A673 (cell line): ENCODE measurements at regions not wholly inside any gene's neighbourhood (a gene's known extent, or its start where the extent isn't known, plus 50 kb on each side); places are given as distances from the start of the nearest gene placed in this dataset.

Experiments
- BruUV-seq: library from RNA; stranded (reverse); fragments of 400-500 nt; replicated peaks from 2 replicates; lab custom pipeline; 2021; lab: Mats Ljungman, UMichigan
- CTCF ChIA-PET: fragments of 300-600 bp; sonication (Branson Sonifier 250); formaldehyde crosslinking; loops from one replicate; lab custom pipeline; 2022; ENCODE audit warnings: antibody characterized with exemption; lab: Charles Lee
- POLR2A ChIA-PET: fragments of 300-600 bp; sonication (Branson Sonifier 250); formaldehyde crosslinking; loops from one replicate; lab custom pipeline; 2022; ENCODE audit warnings: antibody characterized with exemption; ENCODE audit not compliant: low non-redundant PET; lab: Charles Lee
- DNase-seq: peaks from one replicate; pipeline ENCODE4 v3.0.0-alpha.2; 2015; ENCODE audit warnings: low spot score
- H3K27ac ChIP-seq: fragments of 200-600 bp; sonication (generic); 2 replicates; pipeline ENCODE4 v1.5.1; 2016; ENCODE audit warnings: mixed run types, low read depth, mild to moderate bottlenecking, mixed read lengths, antibody characterized with exemption, low read length; ENCODE audit not compliant: poor library complexity, severe bottlenecking
- H3K27me3 ChIP-seq: fragments of 200-600 bp; sonication (generic); replicated peaks from 2 replicates; pipeline ENCODE4 v1.6.1; 2017; ENCODE audit warnings: mixed run types, low read depth, mild to moderate bottlenecking, mixed read lengths, antibody characterized with exemption, low read length; ENCODE audit not compliant: insufficient read depth, poor library complexity
- H3K36me3 ChIP-seq: fragments of 200-600 bp; sonication (generic); 2 replicates; pipeline ENCODE4 v1.6.1; 2016; ENCODE audit warnings: mixed run types, mild to moderate bottlenecking, mixed read lengths, antibody characterized with exemption, low read length; ENCODE audit not compliant: insufficient read depth, poor library complexity, severe bottlenecking
- H3K4me1 ChIP-seq: fragments of 200-600 bp; sonication (generic); 2 replicates; pipeline ENCODE4 v1.6.1; 2017; ENCODE audit warnings: mixed run types, mild to moderate bottlenecking, mixed read lengths, antibody characterized with exemption, low read length; ENCODE audit not compliant: insufficient read depth, poor library complexity, severe bottlenecking
- H3K4me3 ChIP-seq: fragments of 200-600 bp; sonication (generic); 2 replicates; pipeline ENCODE4 v1.5.1; 2016; ENCODE audit warnings: low read depth, mixed run types, mild to moderate bottlenecking, mixed read lengths, low read length; ENCODE audit not compliant: poor library complexity, severe bottlenecking
- H3K9me3 ChIP-seq: fragments of 200-600 bp; sonication (generic); 2 replicates; pipeline ENCODE4 v1.6.1; 2016; ENCODE audit warnings: mixed run types, low read depth, mild to moderate bottlenecking, mixed read lengths, antibody characterized with exemption, low read length; ENCODE audit not compliant: poor library complexity, severe bottlenecking
- EZH2 ChIP-seq: fragments of 200-600 bp; sonication (generic); IDR thresholded peaks from 2 replicates; pipeline ENCODE4 v1.6.1; 2017; ENCODE audit warnings: borderline replicate concordance, low read depth, mild to moderate bottlenecking, mixed read lengths, antibody characterized with exemption, low read length; ENCODE audit not compliant: poor library complexity, severe bottlenecking
- intact Hi-C: fragments of 100-400 bp; cut with micrococcal nuclease; formaldehyde crosslinking; loops from one replicate; pipeline ENCODE4 v1.10.0; 2022; ENCODE audit not compliant: unreplicated experiment
- TF ChIP-seq, protein P1 (sequence below): fragments of 300-800, 200-600 bp; sonication (generic); conservative IDR thresholded peaks from 2 replicates; pipeline ENCODE4 v1.5.1; 2017; ENCODE audit warnings: low read depth, mild to moderate bottlenecking, antibody characterized with exemption, low read length, moderate library complexity, mixed read lengths

DNA sequence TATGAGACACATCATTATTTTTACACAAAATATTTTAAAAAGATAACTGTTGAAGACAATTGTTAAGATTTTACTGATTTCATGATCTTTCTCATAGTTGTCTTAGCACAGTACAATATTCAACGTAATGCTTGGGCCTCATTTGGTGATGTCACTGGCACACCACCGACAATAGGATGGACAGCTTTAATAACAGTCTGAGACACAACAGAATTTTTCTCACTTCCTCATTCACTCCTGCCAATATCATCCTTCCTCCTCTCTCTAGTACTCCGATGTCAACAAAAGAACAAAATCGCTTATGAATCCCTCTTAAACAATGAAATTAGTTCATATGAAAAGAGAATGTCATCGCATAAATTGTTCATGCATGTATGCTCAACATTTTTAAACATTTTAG, 461.9 kb upstream of the CDH7 start:
- no TSS peak for BruUV-seq
- H3K4me3 ChIP-seq, result no peak overlapping the region
- H3K27ac ChIP-seq, result no peak overlapping the region
- TF ChIP-seq, protein P1, sequence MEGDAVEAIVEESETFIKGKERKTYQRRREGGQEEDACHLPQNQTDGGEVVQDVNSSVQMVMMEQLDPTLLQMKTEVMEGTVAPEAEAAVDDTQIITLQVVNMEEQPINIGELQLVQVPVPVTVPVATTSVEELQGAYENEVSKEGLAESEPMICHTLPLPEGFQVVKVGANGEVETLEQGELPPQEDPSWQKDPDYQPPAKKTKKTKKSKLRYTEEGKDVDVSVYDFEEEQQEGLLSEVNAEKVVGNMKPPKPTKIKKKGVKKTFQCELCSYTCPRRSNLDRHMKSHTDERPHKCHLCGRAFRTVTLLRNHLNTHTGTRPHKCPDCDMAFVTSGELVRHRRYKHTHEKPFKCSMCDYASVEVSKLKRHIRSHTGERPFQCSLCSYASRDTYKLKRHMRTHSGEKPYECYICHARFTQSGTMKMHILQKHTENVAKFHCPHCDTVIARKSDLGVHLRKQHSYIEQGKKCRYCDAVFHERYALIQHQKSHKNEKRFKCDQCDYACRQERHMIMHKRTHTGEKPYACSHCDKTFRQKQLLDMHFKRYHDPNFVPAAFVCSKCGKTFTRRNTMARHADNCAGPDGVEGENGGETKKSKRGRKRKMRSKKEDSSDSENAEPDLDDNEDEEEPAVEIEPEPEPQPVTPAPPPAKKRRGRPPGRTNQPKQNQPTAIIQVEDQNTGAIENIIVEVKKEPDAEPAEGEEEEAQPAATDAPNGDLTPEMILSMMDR, result no peak
- no peak for TF ChIP-seq EZH2
- no peaks in the 10 kb centered on the region for H3K4me1 ChIP-seq
- no peaks in the 10 kb centered on the region for H3K36me3 ChIP-seq
- POLR2A ChIA-PET, result no interaction called here
- no peak for DNase-seq
- intact Hi-C loops, result no loop called here
- H3K9me3 ChIP-seq, result no peaks in the 10 kb centered on the region
- CTCF ChIA-PET, result no interaction called here
- H3K27me3 ChIP-seq, result no peaks in the 10 kb centered on the region

DNA sequence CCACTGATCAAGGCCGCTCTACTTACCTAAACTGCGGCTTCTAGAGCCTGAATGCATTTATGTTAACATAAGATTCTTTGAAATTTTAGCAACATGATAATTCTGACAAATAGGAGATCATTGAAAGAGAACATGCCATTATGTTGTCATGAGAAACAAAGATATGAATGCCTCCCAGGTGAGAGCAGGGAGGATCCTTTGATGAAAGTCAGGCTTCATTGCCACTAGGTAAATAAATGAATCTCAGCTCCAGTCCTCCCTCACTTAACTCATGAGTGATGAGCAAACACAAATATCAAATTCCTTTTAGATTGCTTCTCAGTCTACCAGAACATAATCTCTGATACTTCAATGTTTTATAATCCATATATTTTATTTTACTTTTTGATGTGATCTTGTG, 463.2 kb upstream of the CDH7 start:
- Histone ChIP-seq H3K4me1 (no peaks in the 10 kb centered on the region), H3K27me3 (no peaks in the 10 kb centered on the region), H3K36me3 (no peaks in the 10 kb centered on the region), H3K9me3 (no peaks in the 10 kb centered on the region), H3K4me3 (no peak overlapping the region), H3K27ac (no peak overlapping the region)
- ChIA-PET CTCF (no interaction called here), POLR2A (no interaction called here)
- no peak for DNase-seq
- TF ChIP-seq, protein P1, result no peak
- TF ChIP-seq EZH2, result no peak
- intact Hi-C loops, result no loop called here
- no TSS peak for BruUV-seq

DNA sequence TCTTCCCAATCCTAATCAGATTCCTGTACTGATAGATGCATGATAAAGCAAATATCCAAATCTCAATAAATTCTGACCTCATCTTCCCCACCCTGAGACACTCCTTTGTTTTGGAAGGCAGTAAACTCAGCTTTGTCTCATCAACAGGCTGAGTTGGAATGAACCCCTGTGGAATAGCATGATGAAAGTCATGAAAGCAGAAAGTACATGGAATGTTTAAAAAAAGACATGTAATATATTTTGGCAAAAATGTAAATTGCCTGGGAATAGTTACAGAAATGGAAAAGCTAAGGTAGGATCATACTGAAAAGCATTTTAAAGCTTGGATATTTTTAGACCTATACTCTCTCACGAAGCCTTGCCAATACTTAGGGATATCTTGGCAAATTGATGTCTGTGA, 468.7 kb upstream of the CDH7 start:
- H3K4me3 ChIP-seq, result no peak overlapping the region
- no peaks in the 10 kb centered on the region for H3K36me3 ChIP-seq
- no peaks in the 10 kb centered on the region for H3K9me3 ChIP-seq
- ChIA-PET POLR2A (no interaction called here), CTCF (no interaction called here)
- no peaks in the 10 kb centered on the region for H3K27me3 ChIP-seq
- no peak for DNase-seq
- no peak overlapping the region for H3K27ac ChIP-seq
- H3K4me1 ChIP-seq, result no peaks in the 10 kb centered on the region
- TF ChIP-seq EZH2, result no peak
- TF ChIP-seq, protein P1, result no peak
- intact Hi-C loops, result no loop called here
- no TSS peak for BruUV-seq
